ENCODE measurements at regions not wholly inside any gene's neighbourhood (a gene's known extent, or its start where the extent isn't known, plus 50 kb on each side); places are given as distances from the start of the nearest gene placed in this dataset.
A peak's percentile ranks its signal among the peaks of the same experiment; 100 is the strongest.

GRCh38 chr9:84125046-84125445, 144.4 kb downstream of the RMI1 start:
- Histone ChIP-seq H3K4me3 (ENCODE audit: insufficient read length, low read depth) (no peak overlapping the region), H3K36me3 (ENCODE audit: insufficient read depth, insufficient read length, low read length) (no peaks in the 10 kb centered on the region), H3K4me1 (ENCODE audit: insufficient read depth, insufficient read length) (no peaks in the 10 kb centered on the region), H3K9me3 (ENCODE audit: insufficient read depth, low read length) (no peaks in the 10 kb centered on the region), H3K27me3 (ENCODE audit: insufficient read depth, insufficient read length) (no peaks in the 10 kb centered on the region), H3K9ac (ENCODE audit: insufficient read length, low read depth) (no peak overlapping the region)
- no peak for DNase-seq (ENCODE audit: low read depth, low spot score)
- TF ChIP-seq ZNF274 (IDR thresholded peaks at IDR 0.05; ENCODE audit: low read depth, low read length) (no peak), YY1 (IDR thresholded peaks at IDR 0.05; ENCODE audit: insufficient read depth, insufficient read length) (no peak), SUZ12 (IDR thresholded peaks at IDR 0.05; ENCODE audit: extremely low read depth, insufficient read depth, insufficient read length) (no peak)

GRCh38 chr9:84129529-84129928, 148.9 kb downstream of the RMI1 start:
- Histone ChIP-seq H3K4me3 (ENCODE audit: insufficient read length, low read depth) (no peak overlapping the region), H3K27me3 (ENCODE audit: insufficient read depth, insufficient read length) (no peaks in the 10 kb centered on the region), H3K4me1 (ENCODE audit: insufficient read depth, insufficient read length) (no peaks in the 10 kb centered on the region), H3K9me3 (ENCODE audit: insufficient read depth, low read length) (no peaks in the 10 kb centered on the region), H3K9ac (ENCODE audit: insufficient read length, low read depth) (no peak overlapping the region), H3K36me3 (ENCODE audit: insufficient read depth, insufficient read length, low read length) (no peaks in the 10 kb centered on the region)
- no peak for DNase-seq (ENCODE audit: low read depth, low spot score)
- TF ChIP-seq ZNF274 (IDR thresholded peaks at IDR 0.05; ENCODE audit: low read depth, low read length) (no peak), SUZ12 (IDR thresholded peaks at IDR 0.05; ENCODE audit: extremely low read depth, insufficient read depth, insufficient read length) (no peak), YY1 (IDR thresholded peaks at IDR 0.05; ENCODE audit: insufficient read depth, insufficient read length) (no peak)

GRCh38 chr9:84136119-84136868, 155.7 kb downstream of the RMI1 start:
- Histone ChIP-seq H3K4me1 (ENCODE audit: insufficient read depth, insufficient read length) (no peaks in the 10 kb centered on the region), H3K9ac (ENCODE audit: insufficient read length, low read depth) (no peak overlapping the region), H3K9me3 (ENCODE audit: insufficient read depth, low read length) (no peaks in the 10 kb centered on the region), H3K27me3 (ENCODE audit: insufficient read depth, insufficient read length) (peaks cover 31% of the 10 kb centered on the region), H3K4me3 (ENCODE audit: insufficient read length, low read depth) (no peak overlapping the region), H3K36me3 (ENCODE audit: insufficient read depth, insufficient read length, low read length) (no peaks in the 10 kb centered on the region)
- no peak for DNase-seq (ENCODE audit: low read depth, low spot score)
- TF ChIP-seq ZNF274 (IDR thresholded peaks at IDR 0.05; ENCODE audit: low read depth, low read length) (no peak), YY1 (IDR thresholded peaks at IDR 0.05; ENCODE audit: insufficient read depth, insufficient read length) (no peak), SUZ12 (IDR thresholded peaks at IDR 0.05; ENCODE audit: extremely low read depth, insufficient read depth, insufficient read length) (no peak)

- H3K9ac ChIP-seq (ENCODE audit: insufficient read length, low read depth) = no peak overlapping the region
- H3K36me3 ChIP-seq (ENCODE audit: insufficient read depth, insufficient read length, low read length) = no peaks in the 10 kb centered on the region
- DNase-seq (ENCODE audit: low read depth, low spot score) = no peak
- no peak overlapping the region for H3K4me3 ChIP-seq (ENCODE audit: insufficient read length, low read depth)
- no peak for TF ChIP-seq SUZ12 (IDR thresholded peaks at IDR 0.05; ENCODE audit: extremely low read depth, insufficient read depth, insufficient read length)
- no peak for TF ChIP-seq YY1 (IDR thresholded peaks at IDR 0.05; ENCODE audit: insufficient read depth, insufficient read length)
- no peak for TF ChIP-seq ZNF274 (IDR thresholded peaks at IDR 0.05; ENCODE audit: low read depth, low read length)
- H3K9me3 ChIP-seq (ENCODE audit: insufficient read depth, low read length) = no peaks in the 10 kb centered on the region
- H3K27me3 ChIP-seq (ENCODE audit: insufficient read depth, insufficient read length) = peaks cover 48% of the 10 kb centered on the region
- H3K4me1 ChIP-seq (ENCODE audit: insufficient read depth, insufficient read length) = no peaks in the 10 kb centered on the region
These were observed 157.4 kb downstream of the RMI1 start for GRCh38 chr9:84137968-84138367.

- DNase-seq (ENCODE audit: low read depth, low spot score) = no peak
- Histone ChIP-seq H3K27me3 (ENCODE audit: insufficient read depth, insufficient read length) (peaks cover 54% of the 10 kb centered on the region), H3K4me3 (ENCODE audit: insufficient read length, low read depth) (no peak overlapping the region), H3K9ac (ENCODE audit: insufficient read length, low read depth) (no peak overlapping the region), H3K4me1 (ENCODE audit: insufficient read depth, insufficient read length) (no peaks in the 10 kb centered on the region), H3K9me3 (ENCODE audit: insufficient read depth, low read length) (no peaks in the 10 kb centered on the region), H3K36me3 (ENCODE audit: insufficient read depth, insufficient read length, low read length) (no peaks in the 10 kb centered on the region)
- TF ChIP-seq SUZ12 (IDR thresholded peaks at IDR 0.05; ENCODE audit: extremely low read depth, insufficient read depth, insufficient read length) (no peak), YY1 (IDR thresholded peaks at IDR 0.05; ENCODE audit: insufficient read depth, insufficient read length) (no peak), ZNF274 (IDR thresholded peaks at IDR 0.05; ENCODE audit: low read depth, low read length) (no peak)
These were observed 157.9 kb downstream of the RMI1 start for GRCh38 chr9:84138541-84138940.

GRCh38 chr9:84139296-84140070, 158.9 kb downstream of the RMI1 start:
- DNase-seq (ENCODE audit: low read depth, low spot score) = no peak
- TF ChIP-seq SUZ12 (IDR thresholded peaks at IDR 0.05; ENCODE audit: extremely low read depth, insufficient read depth, insufficient read length) = no peak
- TF ChIP-seq ZNF274 (IDR thresholded peaks at IDR 0.05; ENCODE audit: low read depth, low read length) = no peak
- TF ChIP-seq YY1 (IDR thresholded peaks at IDR 0.05; ENCODE audit: insufficient read depth, insufficient read length) = no peak
- Histone ChIP-seq H3K4me3 (ENCODE audit: insufficient read length, low read depth) (no peak overlapping the region), H3K9me3 (ENCODE audit: insufficient read depth, low read length) (no peaks in the 10 kb centered on the region), H3K9ac (ENCODE audit: insufficient read length, low read depth) (no peak overlapping the region), H3K4me1 (ENCODE audit: insufficient read depth, insufficient read length) (no peaks in the 10 kb centered on the region), H3K27me3 (ENCODE audit: insufficient read depth, insufficient read length) (peaks cover 57% of the 10 kb centered on the region), H3K36me3 (ENCODE audit: insufficient read depth, insufficient read length, low read length) (no peaks in the 10 kb centered on the region)

- peaks cover 57% of the 10 kb centered on the region for H3K27me3 ChIP-seq (ENCODE audit: insufficient read depth, insufficient read length)
- no peak for DNase-seq (ENCODE audit: low read depth, low spot score)
- TF ChIP-seq ZNF274 (IDR thresholded peaks at IDR 0.05; ENCODE audit: low read depth, low read length) (no peak), SUZ12 (IDR thresholded peaks at IDR 0.05; ENCODE audit: extremely low read depth, insufficient read depth, insufficient read length) (no peak), YY1 (IDR thresholded peaks at IDR 0.05; ENCODE audit: insufficient read depth, insufficient read length) (no peak)
- H3K9ac ChIP-seq (ENCODE audit: insufficient read length, low read depth) = peak overlapping the region; percentile 5
- H3K9me3 ChIP-seq (ENCODE audit: insufficient read depth, low read length) = no peaks in the 10 kb centered on the region
- peak overlapping the region; percentile 22 for H3K4me3 ChIP-seq (ENCODE audit: insufficient read length, low read depth)
- H3K4me1 ChIP-seq (ENCODE audit: insufficient read depth, insufficient read length) = no peaks in the 10 kb centered on the region
- H3K36me3 ChIP-seq (ENCODE audit: insufficient read depth, insufficient read length, low read length) = no peaks in the 10 kb centered on the region
These were observed 160.0 kb downstream of the RMI1 start for GRCh38 chr9:84140535-84141101.
